ENCODE measurements at regions not wholly inside any gene's neighbourhood (a gene's known extent, or its start where the extent isn't known, plus 50 kb on each side); places are given as distances from the start of the nearest gene placed in this dataset.

- no peak overlapping the region for H3K4me3 ChIP-seq (ENCODE audit: low read depth, low read length)
- TF ChIP-seq CTCF (IDR thresholded peaks at IDR 0.05; ENCODE audit: low read depth, low read length, missing control alignments), result no peak
- DNase-seq (ENCODE audit: low read depth), result no peak
Measured at GRCh38 chr1:234726359-234726943, 116.5 kb upstream of the IRF2BP2 start.

DNA sequence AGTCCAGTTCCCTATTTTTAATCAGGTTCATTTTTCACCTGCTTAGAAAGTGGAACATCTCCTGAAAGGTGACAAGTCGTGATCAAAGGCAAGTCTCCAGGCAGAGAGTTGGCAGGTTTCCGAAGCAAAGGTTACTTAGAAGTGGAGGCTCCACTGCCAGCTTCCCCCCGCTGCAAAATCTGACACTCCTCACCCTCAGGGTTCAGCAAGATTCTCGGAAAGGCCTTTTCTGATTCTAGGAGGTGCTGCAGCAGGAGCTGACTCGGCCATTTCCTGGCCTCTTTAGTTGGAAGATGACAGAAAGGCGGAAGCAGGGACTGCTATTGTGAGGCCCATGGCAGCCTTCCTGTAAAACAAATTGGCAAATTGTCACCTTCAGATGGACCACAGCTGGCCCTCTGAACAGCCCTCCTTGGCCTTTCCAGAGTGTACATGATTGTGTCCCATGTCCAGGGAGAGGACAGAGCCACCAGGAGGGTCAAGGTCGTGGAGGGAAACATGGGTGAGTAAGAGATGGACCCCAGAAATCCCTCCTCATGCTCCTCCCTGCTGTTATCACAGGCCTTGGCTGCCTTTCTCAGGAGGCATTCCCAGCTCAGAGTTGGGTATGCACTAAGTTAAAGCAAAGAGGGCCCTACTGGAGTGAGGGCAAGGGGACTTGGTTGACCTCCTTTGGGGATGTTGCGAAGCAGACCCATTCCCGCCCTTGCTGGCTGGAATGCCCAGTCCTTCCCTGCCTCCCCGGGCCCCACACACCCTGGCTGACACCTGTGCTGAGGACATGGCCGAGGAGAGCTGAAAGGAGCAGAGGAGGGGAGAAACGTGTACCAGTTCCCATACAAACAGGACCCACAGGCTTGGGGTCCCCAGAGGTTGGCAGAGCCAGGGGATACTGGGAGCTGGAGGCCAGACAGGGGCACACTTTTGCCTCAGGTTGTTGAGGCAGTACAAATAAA, 115.5 kb upstream of the IRF2BP2 start:
- no peak for DNase-seq (ENCODE audit: low read depth)
- TF ChIP-seq CTCF (IDR thresholded peaks at IDR 0.05; ENCODE audit: low read depth, low read length, missing control alignments), result no peak
- no peak overlapping the region for H3K4me3 ChIP-seq (ENCODE audit: low read depth, low read length)

DNA sequence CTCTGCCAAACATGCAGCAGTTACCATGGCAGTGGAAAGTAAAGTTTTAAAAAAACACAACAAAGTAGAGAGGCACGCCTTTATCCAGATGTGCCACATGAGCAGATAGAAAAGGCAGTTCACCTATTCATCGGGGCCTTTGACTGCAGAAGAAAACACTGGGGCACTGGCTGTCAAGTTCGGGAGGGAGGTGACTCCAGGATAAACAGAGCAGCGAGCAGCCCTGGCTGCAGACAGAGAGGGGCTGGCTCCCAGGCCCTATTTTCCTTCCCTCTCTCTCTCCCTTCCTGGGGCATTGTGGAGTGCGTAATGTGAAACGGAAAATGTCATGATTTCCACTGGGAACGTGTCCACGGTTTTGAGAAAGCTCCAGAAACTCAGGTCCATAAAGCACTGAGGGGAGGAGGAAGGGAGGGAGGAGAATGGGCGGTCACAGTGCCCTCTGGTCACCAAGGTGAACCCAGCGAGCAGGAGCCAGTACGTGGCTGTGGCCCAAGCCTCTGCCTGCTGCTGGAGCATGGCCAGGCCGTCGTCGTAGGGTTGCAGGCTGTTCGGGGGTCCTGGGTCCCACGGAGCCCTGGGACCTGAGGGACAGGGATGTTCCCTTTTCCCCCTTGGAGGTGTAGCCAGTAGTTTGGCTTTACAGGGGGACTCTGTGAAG, 114.7 kb upstream of the IRF2BP2 start:
- H3K4me3 ChIP-seq (ENCODE audit: low read depth, low read length), result peak overlapping the region; percentile 8; the same call in 1 of the 2 replicates
- no peak for TF ChIP-seq CTCF (IDR thresholded peaks at IDR 0.05; ENCODE audit: low read depth, low read length, missing control alignments)
- no peak for DNase-seq (ENCODE audit: low read depth)

DNA sequence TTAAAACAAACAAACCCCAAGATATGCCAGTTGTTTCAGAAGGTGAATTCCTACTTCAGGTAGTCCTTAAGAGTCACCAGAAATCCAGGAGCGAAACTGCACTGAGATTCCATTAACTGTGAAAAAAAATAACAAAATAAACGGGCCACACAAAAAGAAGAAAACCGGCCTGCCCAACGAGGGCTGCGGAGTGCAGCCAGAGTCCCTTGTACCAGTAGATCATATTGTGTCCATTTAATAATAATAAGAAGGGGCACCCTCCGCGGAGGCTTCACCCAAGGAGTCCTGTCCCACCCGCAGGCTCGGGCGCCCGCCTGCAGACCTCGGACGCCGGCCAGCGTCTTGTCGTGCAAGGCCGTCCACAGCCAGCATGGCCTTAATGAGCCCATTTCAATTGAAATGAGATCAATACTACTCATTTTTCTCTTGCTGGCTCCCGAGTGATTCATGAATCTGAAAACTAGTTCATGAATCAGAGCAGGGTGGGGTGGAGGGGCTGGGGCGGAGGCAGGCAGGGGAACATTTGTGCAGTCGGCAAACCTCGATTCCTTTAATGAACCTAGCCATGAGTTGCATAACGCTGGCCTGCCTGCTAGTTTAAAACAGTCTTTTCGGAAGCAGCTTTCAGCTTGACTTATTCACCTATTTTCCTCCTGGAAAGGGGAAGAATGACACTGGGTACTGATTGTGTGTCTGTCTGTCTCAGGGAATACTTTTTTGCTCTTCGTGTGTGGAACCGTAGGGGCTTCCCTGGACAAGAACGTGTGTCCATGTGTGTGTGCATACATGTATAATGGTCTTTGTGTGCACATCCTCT, 113.1 kb upstream of the IRF2BP2 start:
- DNase-seq (ENCODE audit: low read depth), result no peak
- H3K4me3 ChIP-seq (ENCODE audit: low read depth, low read length), result no peak overlapping the region
- TF ChIP-seq CTCF (IDR thresholded peaks at IDR 0.05; ENCODE audit: low read depth, low read length, missing control alignments), result no peak

GRCh38 chr1:234722270-234722704, 112.3 kb upstream of the IRF2BP2 start:
- no peak for DNase-seq (ENCODE audit: low read depth)
- no peak overlapping the region for H3K4me3 ChIP-seq (ENCODE audit: low read depth, low read length)
- TF ChIP-seq CTCF (IDR thresholded peaks at IDR 0.05; ENCODE audit: low read depth, low read length, missing control alignments), result no peak

- DNase-seq (ENCODE audit: low read depth), result no peak
- H3K4me3 ChIP-seq (ENCODE audit: low read depth, low read length), result no peak overlapping the region
- TF ChIP-seq CTCF (IDR thresholded peaks at IDR 0.05; ENCODE audit: low read depth, low read length, missing control alignments), result no peak
Measured at GRCh38 chr1:234721476-234722269, 111.7 kb upstream of the IRF2BP2 start.

Data from GM12864 (cell line).